HUES48 (cell line): ENCODE measurements at regions not wholly inside any gene's neighbourhood (a gene's known extent, or its start where the extent isn't known, plus 50 kb on each side); places are given as distances from the start of the nearest gene placed in this dataset.
A peak's percentile ranks its signal among the peaks of the same experiment; 100 is the strongest.

ENCODE experiments used
- H3K27ac ChIP-seq: one replicate; pipeline ENCODE4 v1.7.0; 2013; ENCODE audit warnings: low read depth, low read length, inconsistent platforms
- H3K27me3 ChIP-seq: 2 replicates; pipeline ENCODE4 v1.6.1; 2013; ENCODE audit warnings: mild to moderate bottlenecking, low read length; ENCODE audit not compliant: control insufficient read depth, insufficient read depth
- H3K36me3 ChIP-seq: 2 replicates; pipeline ENCODE4 v1.6.1; 2013; ENCODE audit warnings: low read length; ENCODE audit not compliant: control insufficient read depth, insufficient read depth
- H3K4me1 ChIP-seq: 2 replicates; pipeline ENCODE4 v1.6.1; 2013; ENCODE audit warnings: mild to moderate bottlenecking, low read length; ENCODE audit not compliant: control insufficient read depth, insufficient read depth
- H3K4me3 ChIP-seq: 2 replicates; pipeline ENCODE4 v1.5.1; 2013; ENCODE audit warnings: mild to moderate bottlenecking, low read depth, low read length
- H3K9ac ChIP-seq: 2 replicates; pipeline ENCODE4 v1.6.1; 2013; ENCODE audit warnings: mild to moderate bottlenecking, low read depth, low read length, moderate library complexity
- H3K9me3 ChIP-seq: 2 replicates; pipeline ENCODE4 v1.6.1; 2013; ENCODE audit warnings: low read length; ENCODE audit not compliant: control insufficient read depth, insufficient read depth

DNA sequence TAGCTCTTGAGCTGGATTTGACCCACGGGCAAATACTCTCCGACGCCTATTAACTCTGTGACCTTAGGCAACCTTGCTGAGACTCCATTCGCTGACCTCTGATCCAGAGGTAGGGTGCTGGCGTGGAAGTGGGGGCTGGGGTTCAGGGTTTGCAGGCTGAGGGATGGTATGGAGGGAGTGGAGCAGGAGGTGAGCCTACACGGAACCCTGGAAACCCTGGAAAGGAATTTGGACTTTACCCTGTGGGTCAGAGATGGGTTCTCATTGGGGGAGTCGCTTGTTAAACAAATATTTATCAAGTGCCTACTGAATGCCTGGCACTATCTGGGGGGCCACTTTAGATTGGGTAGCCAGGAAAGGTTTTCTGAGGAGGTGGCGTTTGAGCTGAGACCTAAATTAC, 58.2 kb upstream of the FZD7 start:
- no peak overlapping the region for H3K27ac ChIP-seq
- no peaks in the 10 kb centered on the region for H3K9me3 ChIP-seq
- H3K4me1 ChIP-seq: peaks cover 48% of the 10 kb centered on the region
- H3K9ac ChIP-seq: no peak overlapping the region
- peaks cover 12% of the 10 kb centered on the region; the same call in 1 of the 2 replicates for H3K36me3 ChIP-seq
- H3K4me3 ChIP-seq: no peak overlapping the region
- no peaks in the 10 kb centered on the region for H3K27me3 ChIP-seq

DNA sequence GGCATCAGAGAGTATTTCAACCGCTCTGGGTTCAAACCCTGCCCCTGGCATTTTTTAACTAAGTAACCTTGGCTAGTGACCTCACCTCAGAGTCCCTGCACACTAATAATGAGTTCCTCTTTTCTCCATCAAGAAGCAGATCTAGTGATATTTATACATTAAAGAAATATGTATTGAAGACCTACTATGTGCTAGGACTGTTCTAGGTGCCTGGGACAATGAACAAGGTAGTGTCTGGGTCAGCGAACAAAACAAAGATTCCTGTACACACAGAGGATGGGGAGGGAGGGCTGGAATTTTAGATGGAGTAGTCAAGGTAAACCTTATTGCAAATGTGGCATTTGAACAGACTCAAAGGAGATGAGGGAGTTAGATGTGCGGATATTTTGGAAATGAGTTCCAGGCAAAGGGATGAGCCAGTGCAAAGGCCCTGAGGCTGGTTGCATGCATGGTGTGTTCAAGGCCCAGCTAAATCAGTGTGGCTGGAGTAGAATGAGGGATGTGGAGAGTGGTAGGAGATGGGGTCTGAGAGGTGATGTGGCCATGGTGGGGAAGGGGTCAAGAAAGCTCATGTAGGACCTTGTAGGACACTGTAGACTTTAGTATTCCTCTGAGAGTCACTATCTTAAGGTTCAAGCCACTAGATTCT, 57.6 kb upstream of the FZD7 start:
- Histone ChIP-seq H3K4me1 (peaks cover 47% of the 10 kb centered on the region), H3K4me3 (no peak overlapping the region), H3K9me3 (no peaks in the 10 kb centered on the region), H3K36me3 (peaks cover 15% of the 10 kb centered on the region; the same call in 1 of the 2 replicates), H3K9ac (no peak overlapping the region), H3K27me3 (no peaks in the 10 kb centered on the region), H3K27ac (no peak overlapping the region)

- peaks cover 31% of the 10 kb centered on the region for H3K4me1 ChIP-seq
- H3K27ac ChIP-seq: peak overlapping the region; percentile 26
- no peak overlapping the region for H3K4me3 ChIP-seq
- no peaks in the 10 kb centered on the region for H3K9me3 ChIP-seq
- H3K27me3 ChIP-seq: no peaks in the 10 kb centered on the region
- no peak overlapping the region for H3K9ac ChIP-seq
- peaks cover 23% of the 10 kb centered on the region; the same call in 1 of the 2 replicates for H3K36me3 ChIP-seq
Measured at GRCh38 chr2:201977651-201978050, 56.0 kb upstream of the FZD7 start.

- H3K27ac ChIP-seq: no peak overlapping the region
- peaks cover 23% of the 10 kb centered on the region; the same call in 1 of the 2 replicates for H3K36me3 ChIP-seq
- peaks cover 29% of the 10 kb centered on the region for H3K4me1 ChIP-seq
- no peak overlapping the region for H3K9ac ChIP-seq
- H3K9me3 ChIP-seq: no peaks in the 10 kb centered on the region
- H3K4me3 ChIP-seq: no peak overlapping the region
- H3K27me3 ChIP-seq: no peaks in the 10 kb centered on the region
Measured at GRCh38 chr2:201978333-201978732, 55.3 kb upstream of the FZD7 start.

- Histone ChIP-seq H3K27ac (no peak overlapping the region), H3K9me3 (no peaks in the 10 kb centered on the region), H3K4me1 (peaks cover 32% of the 10 kb centered on the region), H3K27me3 (no peaks in the 10 kb centered on the region), H3K36me3 (peaks cover 23% of the 10 kb centered on the region; the same call in 1 of the 2 replicates), H3K4me3 (no peak overlapping the region), H3K9ac (no peak overlapping the region)
Measured at GRCh38 chr2:201978986-201979385, 54.7 kb upstream of the FZD7 start.

GRCh38 chr2:201980389-201980821, 53.2 kb upstream of the FZD7 start:
- Histone ChIP-seq H3K27ac (no peak overlapping the region), H3K9me3 (no peaks in the 10 kb centered on the region), H3K36me3 (peaks cover 18% of the 10 kb centered on the region; the same call in 1 of the 2 replicates), H3K4me1 (peaks cover 36% of the 10 kb centered on the region), H3K9ac (no peak overlapping the region), H3K27me3 (no peaks in the 10 kb centered on the region), H3K4me3 (no peak overlapping the region)

- no peaks in the 10 kb centered on the region for H3K9me3 ChIP-seq
- H3K36me3 ChIP-seq: peaks cover 18% of the 10 kb centered on the region; the same call in 1 of the 2 replicates
- no peak overlapping the region for H3K27ac ChIP-seq
- no peak overlapping the region for H3K4me3 ChIP-seq
- H3K4me1 ChIP-seq: peaks cover 36% of the 10 kb centered on the region
- H3K27me3 ChIP-seq: no peaks in the 10 kb centered on the region
- H3K9ac ChIP-seq: no peak overlapping the region
Measured at GRCh38 chr2:201980946-201981345, 52.7 kb upstream of the FZD7 start.

DNA sequence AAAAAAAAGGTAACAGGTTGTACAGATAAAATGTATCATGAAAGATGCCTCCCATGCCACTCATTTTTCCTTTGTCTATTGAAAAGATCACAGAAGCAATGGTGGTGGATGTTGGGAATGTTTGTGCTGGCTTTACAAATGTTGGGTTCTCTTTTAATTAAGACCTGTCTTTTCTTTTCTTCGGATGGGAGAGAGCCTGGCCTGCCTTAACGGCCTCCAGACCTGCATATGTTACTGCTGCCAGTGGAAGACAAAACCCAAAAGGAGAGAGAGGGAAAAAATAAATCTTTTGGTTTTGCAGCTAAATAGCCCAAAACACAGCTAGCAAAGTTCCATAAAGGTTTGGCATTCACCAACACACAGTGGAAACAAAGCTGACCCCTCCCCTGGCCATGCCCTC, 50.5 kb upstream of the FZD7 start:
- no peaks in the 10 kb centered on the region for H3K27me3 ChIP-seq
- no peak overlapping the region for H3K9ac ChIP-seq
- no peaks in the 10 kb centered on the region for H3K9me3 ChIP-seq
- peaks cover 18% of the 10 kb centered on the region; the same call in 1 of the 2 replicates for H3K36me3 ChIP-seq
- peaks cover 17% of the 10 kb centered on the region for H3K4me1 ChIP-seq
- no peak overlapping the region for H3K4me3 ChIP-seq
- no peak overlapping the region for H3K27ac ChIP-seq

GRCh38 chr2:201983800-201984199, 49.9 kb upstream of the FZD7 start:
- no peaks in the 10 kb centered on the region for H3K27me3 ChIP-seq
- no peak overlapping the region for H3K4me3 ChIP-seq
- no peak overlapping the region for H3K9ac ChIP-seq
- H3K4me1 ChIP-seq: peaks cover 12% of the 10 kb centered on the region
- peaks cover 18% of the 10 kb centered on the region; the same call in 1 of the 2 replicates for H3K36me3 ChIP-seq
- H3K27ac ChIP-seq: no peak overlapping the region
- H3K9me3 ChIP-seq: no peaks in the 10 kb centered on the region
